Left ventricle myocardium inferior (tissue), 1 donor: ENCODE measurements at regions not wholly inside any gene's neighbourhood (a gene's known extent, or its start where the extent isn't known, plus 50 kb on each side); places are given as distances from the start of the nearest gene placed in this dataset.
"Not testable (repeated sequence)": the region's sequence is repeated elsewhere in the genome, so short reads cannot be mapped to it uniquely, and the experiment has no call there.

Experiments used
- DNase-seq: peaks from one replicate; pipeline ENCODE4 v3.0.0-alpha.2; 2020
- H3K27ac ChIP-seq: fragments of 200-600 bp; replicated peaks from 2 replicates; pipeline ENCODE4 v1.8.0; 2021
- H3K27me3 ChIP-seq: fragments of 200-600 bp; 2 replicates; pipeline ENCODE4 v1.8.0; 2021; ENCODE audit warnings: low read depth
- H3K36me3 ChIP-seq: fragments of 200-600 bp; 2 replicates; pipeline ENCODE4 v1.8.0; 2021
- H3K4me1 ChIP-seq: fragments of 200-600 bp; 2 replicates; pipeline ENCODE4 v1.8.0; 2021
- H3K4me3 ChIP-seq: fragments of 200-600 bp; 2 replicates; pipeline ENCODE4 v1.8.0; 2021; ENCODE audit warnings: mild to moderate bottlenecking, moderate library complexity
- H3K9me3 ChIP-seq: fragments of 200-600 bp; replicated peaks from 2 replicates; pipeline ENCODE4 v1.8.0; 2021
- intact Hi-C: fragments of 100-400 bp; cut with micrococcal nuclease; formaldehyde crosslinking; loops from one replicate; pipeline ENCODE4 v1.11.0; 2022
- TF ChIP-seq, protein P1 (sequence below): fragments of 200-600 bp; IDR thresholded peaks from 2 replicates; pipeline ENCODE4 v1.8.0; 2021; ENCODE audit warnings: antibody characterized with exemption, mild to moderate bottlenecking, borderline replicate concordance
- donor health status: DM: no; HTN: yes; CAD: no; lungs with severe emphysema.

DNA sequence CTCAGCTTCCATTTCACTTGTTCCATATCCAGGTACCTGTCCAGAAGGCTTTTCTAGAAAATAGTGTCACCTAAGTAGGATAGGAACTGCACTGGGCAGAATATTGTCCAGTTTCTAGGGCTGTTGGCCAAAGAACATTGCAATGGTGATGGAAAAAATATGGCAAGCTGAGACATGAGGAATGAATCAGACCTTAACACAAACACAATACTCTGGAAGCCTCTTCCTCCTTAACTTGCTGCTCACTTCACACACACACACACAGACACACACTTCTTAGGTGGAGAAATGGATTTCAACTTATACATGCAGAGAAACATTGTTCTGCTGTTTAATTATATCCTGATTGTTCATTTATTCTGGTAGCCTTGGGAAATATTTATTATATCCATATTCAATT lies 203.0 kb upstream of the RGS17 start:
- intact Hi-C loops, result no loop called here
- TF ChIP-seq, protein P1, sequence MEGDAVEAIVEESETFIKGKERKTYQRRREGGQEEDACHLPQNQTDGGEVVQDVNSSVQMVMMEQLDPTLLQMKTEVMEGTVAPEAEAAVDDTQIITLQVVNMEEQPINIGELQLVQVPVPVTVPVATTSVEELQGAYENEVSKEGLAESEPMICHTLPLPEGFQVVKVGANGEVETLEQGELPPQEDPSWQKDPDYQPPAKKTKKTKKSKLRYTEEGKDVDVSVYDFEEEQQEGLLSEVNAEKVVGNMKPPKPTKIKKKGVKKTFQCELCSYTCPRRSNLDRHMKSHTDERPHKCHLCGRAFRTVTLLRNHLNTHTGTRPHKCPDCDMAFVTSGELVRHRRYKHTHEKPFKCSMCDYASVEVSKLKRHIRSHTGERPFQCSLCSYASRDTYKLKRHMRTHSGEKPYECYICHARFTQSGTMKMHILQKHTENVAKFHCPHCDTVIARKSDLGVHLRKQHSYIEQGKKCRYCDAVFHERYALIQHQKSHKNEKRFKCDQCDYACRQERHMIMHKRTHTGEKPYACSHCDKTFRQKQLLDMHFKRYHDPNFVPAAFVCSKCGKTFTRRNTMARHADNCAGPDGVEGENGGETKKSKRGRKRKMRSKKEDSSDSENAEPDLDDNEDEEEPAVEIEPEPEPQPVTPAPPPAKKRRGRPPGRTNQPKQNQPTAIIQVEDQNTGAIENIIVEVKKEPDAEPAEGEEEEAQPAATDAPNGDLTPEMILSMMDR, result no peak
- Histone ChIP-seq H3K27ac (no peak overlapping the region), H3K27me3 (no peaks in the 10 kb centered on the region), H3K4me1 (no peaks in the 10 kb centered on the region), H3K36me3 (no peaks in the 10 kb centered on the region), H3K4me3 (no peak overlapping the region), H3K9me3 (peaks cover 24% of the 10 kb centered on the region)
- DNase-seq, result no peak

GRCh38 chr6:153331221-153331620 lies 200.1 kb upstream of the RGS17 start:
- H3K27ac ChIP-seq, intact Hi-C loops, H3K4me1 ChIP-seq, H3K36me3 ChIP-seq, H3K9me3 ChIP-seq, H3K4me3 ChIP-seq, DNase-seq, H3K27me3 ChIP-seq: not testable (repeated sequence)

DNA sequence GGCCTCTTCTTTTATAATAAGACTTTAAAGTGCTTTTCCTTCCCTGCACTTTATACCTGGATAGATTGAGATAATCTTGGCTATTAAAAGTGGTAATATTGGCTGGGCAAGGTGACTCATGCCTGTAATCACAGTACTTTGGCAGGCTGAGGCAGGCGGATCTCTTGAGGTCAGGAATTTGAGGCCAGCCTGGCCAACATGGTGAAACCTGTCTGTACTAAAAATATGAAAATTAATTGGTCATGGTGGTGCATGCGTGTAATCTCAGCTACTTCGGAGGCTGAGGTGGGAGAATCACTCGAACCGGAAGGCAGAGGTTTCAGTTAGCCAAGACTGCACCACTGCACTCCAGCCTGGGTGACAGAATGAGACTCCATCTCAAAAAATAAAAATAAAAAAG lies 197.1 kb upstream of the RGS17 start:
- H3K27ac ChIP-seq, result no peak overlapping the region
- no peak for DNase-seq
- intact Hi-C loops, result no loop called here
- peaks cover 6% of the 10 kb centered on the region for H3K9me3 ChIP-seq
- TF ChIP-seq, protein P1, result no peak
- no peak overlapping the region for H3K4me3 ChIP-seq
- H3K27me3 ChIP-seq, result no peaks in the 10 kb centered on the region
- no peaks in the 10 kb centered on the region for H3K36me3 ChIP-seq
- H3K4me1 ChIP-seq, result no peaks in the 10 kb centered on the region

DNA sequence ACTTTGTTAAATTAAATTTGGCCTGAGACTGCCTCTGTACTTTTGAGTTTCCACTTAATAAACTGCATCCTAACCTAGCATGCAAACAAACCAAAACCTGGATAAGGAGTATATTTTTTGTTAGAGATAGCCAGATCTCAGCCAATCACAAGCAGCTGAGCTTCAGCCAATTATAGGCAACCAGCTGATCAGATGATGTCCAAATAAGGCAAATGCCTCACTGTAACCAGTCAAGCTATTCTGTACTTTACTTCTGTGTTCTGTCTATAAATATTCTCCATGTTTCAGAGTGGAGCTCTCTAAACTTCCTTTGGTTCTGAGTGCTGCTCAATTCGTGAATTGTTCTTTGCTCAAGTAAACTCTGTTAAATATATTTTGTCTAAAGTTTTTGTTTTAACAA lies 194.6 kb upstream of the RGS17 start:
- TF ChIP-seq, protein P1, result no peak
- no peak for DNase-seq
- Histone ChIP-seq H3K4me3 (no peak overlapping the region), H3K36me3 (no peaks in the 10 kb centered on the region), H3K27ac (no peak overlapping the region), H3K9me3 (no peaks in the 10 kb centered on the region), H3K27me3 (no peaks in the 10 kb centered on the region), H3K4me1 (no peaks in the 10 kb centered on the region)
- intact Hi-C loops, result no loop called here

DNA sequence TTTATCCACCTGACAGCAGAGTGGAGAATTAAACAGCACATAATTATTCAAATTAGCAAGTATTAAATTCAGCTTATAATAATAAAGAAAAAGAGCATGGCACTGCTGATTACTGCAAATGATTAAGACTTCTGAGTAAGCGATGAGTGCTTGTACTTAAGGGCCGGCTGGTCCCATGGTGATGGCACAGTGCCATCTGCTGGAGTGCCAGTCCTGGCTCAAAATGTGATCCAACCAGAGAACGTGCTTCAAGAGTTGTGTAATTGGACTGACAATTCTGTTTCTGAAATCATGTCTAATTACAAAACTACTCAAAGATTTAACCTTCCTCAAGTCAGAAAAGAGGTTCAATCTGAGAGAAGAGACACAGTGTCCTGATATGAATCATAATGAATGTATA lies 181.6 kb upstream of the RGS17 start:
- H3K4me3 ChIP-seq, result no peak overlapping the region
- intact Hi-C loops, result no loop called here
- peak; percentile 16 for DNase-seq
- H3K27me3 ChIP-seq, result peaks cover 9% of the 10 kb centered on the region
- no peak overlapping the region for H3K27ac ChIP-seq
- TF ChIP-seq, protein P1, result peak; percentile 28
- no peaks in the 10 kb centered on the region for H3K4me1 ChIP-seq
- no peaks in the 10 kb centered on the region for H3K36me3 ChIP-seq
- H3K9me3 ChIP-seq, result no peaks in the 10 kb centered on the region

DNA sequence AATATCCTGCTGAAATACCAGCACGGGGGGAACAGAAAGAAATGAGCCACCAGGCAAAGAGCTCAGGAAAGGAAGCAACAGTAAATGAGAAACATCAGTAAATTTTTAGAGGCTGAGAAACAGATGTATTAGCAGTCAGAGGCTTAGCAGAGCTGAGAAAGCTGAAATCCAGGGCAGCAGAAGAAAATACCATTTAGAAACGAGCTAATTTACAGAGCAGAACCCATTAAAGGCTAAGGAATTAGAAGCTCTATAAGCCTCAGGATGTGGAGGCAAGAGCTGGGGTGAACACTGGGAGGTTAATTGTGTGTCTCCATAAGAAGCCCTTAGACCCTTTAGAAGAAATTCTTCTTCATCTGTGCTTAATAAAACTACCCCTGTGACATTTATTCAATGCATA lies 178.6 kb upstream of the RGS17 start:
- Histone ChIP-seq H3K36me3 (no peaks in the 10 kb centered on the region), H3K9me3 (no peaks in the 10 kb centered on the region), H3K27me3 (peaks cover 9% of the 10 kb centered on the region), H3K4me3 (no peak overlapping the region), H3K27ac (no peak overlapping the region), H3K4me1 (no peaks in the 10 kb centered on the region)
- no peak for DNase-seq
- intact Hi-C loops, result no loop called here
- TF ChIP-seq, protein P1, result no peak
